SK-MEL-5 (cell line): ENCODE measurements at regions not wholly inside any gene's neighbourhood (a gene's known extent, or its start where the extent isn't known, plus 50 kb on each side); places are given as distances from the start of the nearest gene placed in this dataset.

ENCODE experiments used
- DNase-seq: peaks from one replicate; pipeline ENCODE4 v3.0.0-alpha.2; 2016; ENCODE audit warnings: low read depth, low spot score
- in situ Hi-C: cut with HindIII; loops from 2 replicates; pipeline ENCODE4 v1.10.0; 2016; ENCODE audit warnings: low sequenced_read_pairs, high pct_unique_total_duplicates, low pct_unique_long_range_greater_than_20kb

GRCh38 chr16:65510241-65510640 is 388.4 kb upstream of the CDH11 start:
- no peak for DNase-seq
- in situ Hi-C loops = no loop called here

DNA sequence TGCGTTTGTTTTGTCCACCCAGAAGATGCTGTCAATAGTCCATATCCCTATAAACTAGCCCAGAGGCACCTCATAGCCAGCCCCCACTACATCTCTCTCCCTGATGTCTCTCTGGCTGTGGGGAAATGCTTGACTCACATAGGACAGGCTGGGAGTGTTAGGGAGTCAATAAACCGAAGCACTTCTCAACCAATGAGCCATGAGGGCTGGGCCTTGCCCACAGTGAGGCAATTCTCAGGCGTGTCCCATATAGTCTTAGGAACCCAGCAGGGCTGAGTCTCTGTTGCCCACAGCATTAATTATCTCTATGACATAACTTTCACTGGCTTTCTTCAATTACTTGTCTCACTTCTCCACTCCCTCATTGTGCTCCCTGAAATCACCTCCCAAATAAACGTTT is 387.3 kb upstream of the CDH11 start:
- no peak for DNase-seq

DNA sequence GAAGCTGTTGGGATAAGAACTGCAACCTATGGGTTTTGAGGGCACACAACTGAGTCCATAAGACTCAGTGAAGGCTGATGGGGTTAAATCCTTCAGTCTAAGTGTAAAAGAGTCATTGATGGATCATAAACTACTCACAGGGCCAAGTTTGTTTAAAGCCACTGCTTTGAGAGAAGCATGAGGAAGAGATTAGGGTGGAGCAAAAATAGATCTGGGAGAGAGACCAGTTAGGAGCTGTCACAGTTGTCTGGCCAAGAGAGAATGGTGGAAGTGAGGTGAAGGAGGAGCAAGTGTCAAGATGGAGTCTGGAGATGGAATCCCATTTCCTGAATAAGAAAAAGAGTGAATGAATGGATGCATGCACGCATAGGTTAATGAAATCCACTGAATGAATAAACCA is 379.1 kb upstream of the CDH11 start:
- in situ Hi-C loops = no loop called here

More for the DNA sequence above, 387.3 kb upstream of the CDH11 start:
- in situ Hi-C loops = no loop called here

GRCh38 chr16:65500007-65500406 is 378.1 kb upstream of the CDH11 start:
- in situ Hi-C loops = no loop called here
- no peak for DNase-seq

More for the DNA sequence above, 379.1 kb upstream of the CDH11 start:
- DNase-seq = no peak

- in situ Hi-C loops = no loop called here
- no peak for DNase-seq
Observed at GRCh38 chr16:65499566-65499965, 377.7 kb upstream of the CDH11 start.

DNA sequence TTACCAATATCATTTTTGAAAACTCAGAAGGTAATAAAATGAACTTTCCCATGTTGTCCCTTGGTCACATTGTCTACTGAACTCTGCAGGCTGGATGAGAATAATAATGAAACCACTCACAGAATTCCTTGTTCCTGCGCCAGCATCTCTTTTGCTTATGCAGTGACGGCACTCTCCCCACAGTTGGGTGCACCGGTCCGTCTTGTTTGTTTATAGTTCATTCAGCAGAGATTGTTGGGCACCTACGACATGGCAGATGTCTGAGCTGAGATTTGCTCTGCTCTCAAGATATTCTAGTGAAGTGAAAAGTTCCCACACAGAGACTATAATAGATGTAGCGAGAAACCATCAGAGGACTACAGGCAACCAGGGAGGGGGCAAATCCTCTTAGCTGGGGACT is 375.7 kb upstream of the CDH11 start:
- no peak for DNase-seq
- in situ Hi-C loops = no loop called here

DNA sequence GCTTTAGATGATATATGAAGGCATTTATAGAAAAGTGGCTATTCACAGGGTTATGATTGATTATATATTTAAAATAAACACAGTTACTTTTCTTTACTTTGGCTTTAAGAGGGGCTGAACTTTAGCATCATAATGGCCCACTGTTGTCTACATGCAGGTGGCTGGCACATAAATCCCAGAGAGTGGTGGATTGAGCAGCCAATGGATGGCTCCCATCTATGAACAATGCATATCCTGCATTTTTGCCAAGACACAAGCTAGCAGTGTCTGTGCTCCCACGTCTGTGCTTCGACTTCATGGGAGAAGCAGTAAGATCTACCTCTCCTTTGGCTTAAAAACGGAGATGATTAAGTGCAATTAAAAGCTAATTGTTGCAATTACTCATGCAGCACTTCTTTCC is 373.2 kb upstream of the CDH11 start:
- in situ Hi-C loops = no loop called here
- DNase-seq = no peak

DNA sequence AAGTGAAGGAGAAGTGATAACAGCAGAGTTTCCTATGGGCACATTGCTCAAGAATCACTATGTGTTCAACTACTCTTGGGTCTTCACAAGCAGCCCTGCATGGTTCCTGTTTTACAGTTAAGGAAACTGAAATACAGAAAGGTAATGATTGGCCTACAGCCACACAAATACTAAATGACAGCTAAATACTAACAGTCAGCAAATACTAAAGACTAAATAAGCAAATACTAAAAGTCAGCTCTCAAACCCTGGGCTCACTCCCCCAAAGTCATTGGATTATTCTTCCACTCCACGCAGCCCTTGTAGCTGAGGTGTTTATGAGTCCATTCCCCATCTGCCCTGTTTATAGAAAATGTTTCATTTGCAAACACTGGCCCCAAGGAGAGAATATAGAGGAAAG is 372.7 kb upstream of the CDH11 start:
- in situ Hi-C loops = no loop called here
- no peak for DNase-seq

DNA sequence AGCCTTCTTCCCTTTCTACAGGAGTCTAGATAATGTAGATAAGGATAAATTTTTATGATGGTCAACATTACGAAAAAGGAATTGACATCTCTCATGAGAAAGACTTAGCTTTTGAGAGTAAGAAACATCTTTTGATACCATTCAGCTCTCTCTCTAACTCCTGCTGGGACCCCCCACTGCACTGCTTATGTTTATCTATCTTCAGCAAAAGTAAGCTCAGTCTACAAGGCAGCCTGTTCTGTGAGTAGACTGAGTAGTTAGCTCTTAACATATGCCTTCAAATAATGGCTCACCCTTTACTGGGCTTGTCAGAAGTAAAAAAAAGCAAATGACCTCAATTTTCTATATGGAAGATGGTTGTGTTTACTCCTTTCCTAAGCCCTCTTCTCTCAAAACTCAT is 372.2 kb upstream of the CDH11 start:
- in situ Hi-C loops = no loop called here

GRCh38 chr16:65490286-65490685 is 368.4 kb upstream of the CDH11 start:
- no peak for DNase-seq
- in situ Hi-C loops = no loop called here

More for the DNA sequence above, 372.2 kb upstream of the CDH11 start:
- DNase-seq = no peak

DNA sequence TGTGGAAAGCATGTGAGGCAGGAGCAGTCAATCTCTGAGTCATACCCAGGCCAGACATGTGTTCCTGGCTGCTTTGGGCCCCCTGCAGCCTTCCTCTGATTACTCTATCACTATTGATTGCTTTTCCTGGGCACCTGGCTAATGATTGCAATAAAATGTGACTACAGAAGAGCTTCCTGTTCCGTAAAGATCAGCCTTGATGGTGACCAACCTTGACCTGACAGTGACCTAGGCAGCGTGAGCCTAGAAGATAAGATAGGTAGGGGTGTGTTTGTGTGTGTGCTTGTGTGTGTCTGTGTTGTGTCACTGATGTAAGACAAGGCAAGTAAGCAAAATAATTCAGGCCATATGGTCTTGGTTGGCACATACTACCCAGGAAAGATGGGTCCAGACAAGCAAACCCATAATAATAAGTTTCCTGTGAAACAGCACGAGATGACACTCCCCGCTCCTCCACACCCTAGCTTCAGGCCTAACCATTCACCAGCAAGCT is 367.7 kb upstream of the CDH11 start:
- no peak for DNase-seq
- in situ Hi-C loops = no loop called here

- no peak for DNase-seq
- in situ Hi-C loops = no loop called here
Observed at GRCh38 chr16:65487231-65487630, 365.4 kb upstream of the CDH11 start.

DNA sequence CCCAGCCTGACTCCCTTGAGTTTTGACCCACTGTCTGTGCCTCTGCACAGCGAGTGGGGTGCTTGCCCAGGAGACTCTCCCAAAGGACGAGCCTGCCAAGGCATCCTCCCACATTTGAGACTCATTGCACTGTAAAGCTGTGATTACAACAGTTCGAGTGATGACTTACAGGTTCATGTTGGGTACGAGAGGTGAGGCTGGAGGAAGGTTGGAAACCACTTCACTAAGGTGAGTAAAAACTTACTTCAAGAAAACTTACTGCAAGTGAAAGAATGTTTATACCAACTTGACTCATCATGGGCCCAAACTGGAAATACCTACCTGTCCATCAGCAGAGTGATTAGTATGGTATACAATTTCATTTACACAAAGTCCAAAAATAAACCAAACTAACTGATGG is 360.1 kb upstream of the CDH11 start:
- DNase-seq = no peak
- in situ Hi-C loops = no loop called here

DNA sequence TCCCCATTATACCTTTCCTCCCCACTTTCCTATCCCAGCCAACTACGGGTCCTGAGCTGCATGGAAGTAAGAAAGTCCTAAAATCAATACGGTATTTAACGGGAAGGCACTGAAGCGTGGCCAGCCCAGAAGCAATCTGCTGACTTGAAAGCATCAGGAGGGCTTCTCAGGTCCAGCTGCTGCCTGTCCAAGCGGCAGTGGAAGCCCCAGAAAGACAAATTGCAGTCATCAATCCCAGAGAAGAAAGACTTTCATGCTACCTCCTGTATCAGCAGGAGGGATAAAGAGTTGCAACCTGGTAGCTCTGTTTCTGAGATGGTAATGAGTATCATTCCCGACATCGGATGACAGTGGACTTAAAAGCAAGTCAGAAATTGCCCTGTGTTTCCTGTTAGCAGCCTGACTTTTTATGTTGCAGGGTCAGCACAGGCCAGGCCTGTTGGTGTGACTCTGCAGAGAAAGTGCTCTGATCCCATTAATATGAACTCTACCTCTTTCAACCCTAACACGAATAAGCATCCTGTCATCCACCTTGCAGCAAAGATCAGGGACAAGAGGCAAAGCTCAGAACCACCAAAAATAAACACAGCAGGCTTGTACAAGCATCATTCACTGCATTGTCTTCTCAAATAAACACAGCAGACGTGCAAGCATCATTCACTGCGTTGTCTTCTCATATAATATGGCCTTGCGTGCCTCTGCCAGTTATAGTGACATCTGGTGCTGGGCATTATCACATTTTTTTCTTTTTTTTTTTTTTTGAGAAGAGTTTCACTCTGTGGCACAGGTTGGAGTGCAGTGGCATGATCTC is 358.6 kb upstream of the CDH11 start:
- DNase-seq = no peak
- in situ Hi-C loops = no loop called here

DNA sequence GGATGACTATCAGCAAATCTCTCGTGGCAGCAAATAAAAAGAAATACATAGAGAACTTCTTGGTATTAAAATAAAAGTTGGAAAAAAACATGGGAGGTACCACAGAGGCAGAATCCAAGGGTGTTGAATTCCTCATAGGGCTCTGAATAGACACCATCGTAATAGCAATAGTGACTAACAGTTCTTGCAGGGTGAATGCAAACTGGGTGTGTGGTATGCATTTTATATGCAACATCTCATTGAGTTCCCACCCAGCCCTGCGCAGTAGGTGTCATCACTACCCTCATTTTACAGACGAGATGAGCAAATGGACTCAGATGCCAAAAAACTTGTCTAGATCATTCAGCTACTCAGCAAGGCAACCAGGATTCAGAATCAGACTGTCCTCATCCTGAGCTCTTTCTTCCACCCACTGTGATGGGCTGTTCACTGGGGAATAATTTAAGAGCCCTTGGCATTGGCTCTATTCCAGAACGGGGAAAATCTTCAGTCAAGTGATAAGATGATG is 354.6 kb upstream of the CDH11 start:
- in situ Hi-C loops = no loop called here
- DNase-seq = no peak

- in situ Hi-C loops = no loop called here
- no peak for DNase-seq
Observed at GRCh38 chr16:65473699-65474098, 351.8 kb upstream of the CDH11 start.

- in situ Hi-C loops = no loop called here
Observed at GRCh38 chr16:65469116-65469515, 347.3 kb upstream of the CDH11 start.

DNA sequence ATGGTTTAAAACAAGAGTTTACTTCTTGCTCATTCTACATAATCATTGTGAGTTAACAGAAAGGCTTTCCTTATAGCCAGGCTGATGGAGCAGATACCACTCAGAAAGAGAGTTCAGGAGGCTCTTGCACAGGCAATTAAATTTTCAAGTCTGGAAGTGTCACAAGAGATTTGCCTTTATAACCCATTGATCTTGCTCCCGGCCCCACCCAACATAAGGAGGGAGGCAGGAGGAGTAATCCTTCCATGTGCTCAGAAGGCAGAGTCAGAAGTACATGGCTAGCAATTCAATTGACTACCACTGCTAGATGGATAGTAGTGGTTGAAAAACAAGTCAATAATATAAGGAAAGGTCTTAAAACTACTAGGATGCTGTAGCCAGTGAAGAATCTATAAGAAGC is 346.3 kb upstream of the CDH11 start:
- DNase-seq = no peak
- in situ Hi-C loops = no loop called here

More at GRCh38 chr16:65469116-65469515, 347.3 kb upstream of the CDH11 start:
- DNase-seq = no peak

DNA sequence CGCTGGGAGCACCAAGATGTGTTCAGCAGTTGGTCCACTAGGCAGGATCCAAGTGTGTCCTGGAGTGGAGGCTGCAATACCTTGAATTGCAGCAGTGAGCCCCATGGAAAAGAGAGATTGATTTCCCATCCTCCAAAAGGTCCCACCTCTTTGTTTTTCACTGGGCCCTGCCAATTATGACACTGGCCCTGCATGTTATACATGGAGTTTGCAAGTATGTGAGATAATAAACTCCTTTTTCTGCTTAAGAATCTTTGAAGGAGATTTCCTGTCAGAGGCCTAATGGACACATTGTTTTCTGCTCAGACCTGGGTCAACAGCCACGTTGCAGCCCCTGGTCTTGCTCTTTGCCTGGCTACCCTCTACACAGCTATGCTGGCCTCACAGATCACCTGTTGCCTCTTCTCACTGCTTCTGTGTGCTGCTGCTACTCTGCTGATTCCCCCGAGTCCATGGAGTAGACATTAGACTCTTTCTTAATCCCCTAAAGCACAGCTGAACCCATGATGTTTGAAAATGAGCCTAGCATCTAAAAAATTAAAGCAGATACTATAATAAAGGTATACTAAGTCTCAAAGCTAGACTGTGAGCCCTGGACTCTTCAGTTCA is 341.9 kb upstream of the CDH11 start:
- no peak for DNase-seq
- in situ Hi-C loops = no loop called here
